Hematopoietic multipotent progenitor cell treated with erythropoietin and hydrocortisone succinate and interleukin-3 and kit ligand, for 17 days (in vitro differentiated cells): ENCODE measurements at regions not wholly inside any gene's neighbourhood (a gene's known extent, or its start where the extent isn't known, plus 50 kb on each side); places are given as distances from the start of the nearest gene placed in this dataset.

Experiments
- DNase-seq: peaks from one replicate; pipeline ENCODE4 v3.0.0-alpha.2; 2015; ENCODE audit warnings: low spot score

DNA sequence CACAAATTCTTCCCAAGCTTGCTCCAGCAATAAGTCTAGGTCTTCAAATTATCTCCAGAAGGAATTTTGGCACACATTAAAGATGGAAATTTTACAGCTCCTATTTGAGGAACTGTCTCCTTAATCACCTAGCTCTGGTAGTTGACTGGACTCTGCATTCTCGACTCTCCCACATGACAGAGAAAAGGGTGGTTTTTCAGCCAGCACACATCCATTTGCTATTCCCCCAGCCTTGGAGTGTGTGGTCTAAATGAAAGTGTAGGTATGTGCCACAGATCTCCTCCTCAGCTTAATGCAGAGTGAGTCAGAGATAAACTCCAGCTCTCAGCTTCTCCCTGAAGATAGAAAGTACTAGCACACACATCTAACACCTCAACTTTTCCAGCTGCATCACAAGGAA lies 62.2 kb upstream of the ALCAM start:
- no peak for DNase-seq

DNA sequence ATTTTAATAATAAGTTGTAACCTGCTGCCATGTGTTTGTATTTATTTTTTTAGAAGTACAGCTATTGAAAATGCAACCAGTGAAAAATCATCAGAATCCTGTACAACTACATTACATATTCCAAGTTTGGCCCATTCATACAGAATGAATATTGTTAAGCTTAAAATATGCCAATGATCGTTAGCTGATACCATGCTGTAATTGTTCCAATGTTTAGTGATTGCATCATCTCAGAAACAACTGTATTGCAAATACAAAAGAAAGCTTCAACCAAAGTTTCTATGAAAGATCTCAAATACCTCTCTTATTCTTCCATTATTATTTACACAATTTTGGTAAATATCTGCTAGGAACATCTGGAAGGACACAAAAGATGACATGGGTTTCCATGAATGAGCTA lies 51.6 kb upstream of the ALCAM start:
- DNase-seq, result no peak

DNA sequence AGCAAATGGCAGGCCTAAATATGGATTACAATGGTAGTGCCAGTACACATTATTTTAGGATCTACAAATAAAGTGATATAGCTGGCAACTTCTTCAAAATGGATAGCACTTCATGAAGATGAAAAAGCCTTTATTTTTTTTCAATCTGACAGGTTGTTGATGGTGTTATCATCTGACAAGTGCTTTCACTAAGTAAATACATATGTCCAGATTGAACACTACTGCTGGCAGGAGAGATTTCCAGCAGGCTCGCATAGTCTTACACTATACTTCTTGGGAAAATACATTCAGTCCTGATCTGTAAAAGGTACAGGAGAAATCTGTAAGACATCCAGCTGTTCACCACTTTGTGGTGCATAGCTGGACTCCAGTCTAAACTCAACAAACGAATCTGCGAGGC lies 50.9 kb upstream of the ALCAM start:
- no peak for DNase-seq

DNA sequence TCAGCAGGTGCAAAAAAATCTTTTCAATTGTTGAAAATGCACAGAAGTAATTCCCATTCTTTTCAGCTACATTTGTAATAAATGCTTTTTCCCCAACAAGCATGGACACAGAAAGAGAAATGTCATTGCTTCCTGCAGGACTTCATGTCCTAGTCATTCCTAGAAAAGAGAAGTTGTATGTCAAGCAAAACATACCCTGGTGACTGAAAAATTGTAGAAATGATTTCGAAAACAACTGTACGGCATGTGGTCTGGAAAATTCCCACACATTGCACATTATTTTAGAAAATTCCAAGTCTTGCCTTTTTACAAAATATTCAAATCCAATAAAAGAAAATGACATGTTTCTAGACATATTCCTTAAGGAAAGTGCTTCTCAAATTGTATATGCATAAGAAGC lies 50.4 kb upstream of the ALCAM start:
- DNase-seq, result no peak
